Calu3 (cell line): ENCODE measurements at regions not wholly inside any gene's neighbourhood (a gene's known extent, or its start where the extent isn't known, plus 50 kb on each side); places are given as distances from the start of the nearest gene placed in this dataset.

Source experiments
- BruUV-seq: library from RNA; stranded (reverse); fragments of 400-500 nt; replicated peaks from 2 replicates; lab custom pipeline; 2021; lab: Mats Ljungman, UMichigan
- CTCF ChIA-PET: fragments of 300-600 bp; sonication (Branson Sonifier 250); formaldehyde crosslinking; loops from one replicate; lab custom pipeline; 2022; ENCODE audit warnings: antibody characterized with exemption; lab: Charles Lee
- DNase-seq: peaks from one replicate; pipeline ENCODE4 v3.0.0; 2022
- H3K27ac Mint-ChIP-seq: one replicate; pipeline ENCODE4 v1.8.0; 2022; ENCODE audit warnings: mixed read lengths; ENCODE audit not compliant: unreplicated experiment
- H3K27me3 Mint-ChIP-seq: one replicate; pipeline ENCODE4 v1.8.0; 2022; ENCODE audit warnings: mixed read lengths; ENCODE audit not compliant: unreplicated experiment
- H3K36me3 Mint-ChIP-seq: one replicate; pipeline ENCODE4 v1.8.0; 2022; ENCODE audit warnings: mild to moderate bottlenecking, moderate library complexity, mixed read lengths; ENCODE audit not compliant: insufficient read depth, unreplicated experiment
- H3K4me1 Mint-ChIP-seq: one replicate; pipeline ENCODE4 v1.8.0; 2022; ENCODE audit warnings: mild to moderate bottlenecking, low read depth, mixed read lengths; ENCODE audit not compliant: unreplicated experiment
- H3K4me3 Mint-ChIP-seq: one replicate; pipeline ENCODE4 v1.8.0; 2022; ENCODE audit warnings: mild to moderate bottlenecking, low read depth, moderate library complexity, mixed read lengths; ENCODE audit not compliant: unreplicated experiment
- H3K9me3 Mint-ChIP-seq: one replicate; pipeline ENCODE4 v1.8.0; 2022; ENCODE audit warnings: low read depth, mixed read lengths; ENCODE audit not compliant: unreplicated experiment
- intact Hi-C: fragments of 100-400 bp; cut with micrococcal nuclease; formaldehyde crosslinking; loops from one replicate; pipeline ENCODE4 v1.10.0; 2022; ENCODE audit not compliant: unreplicated experiment
- TF ChIP-seq, protein P1 (sequence below): fragments of 200-600 bp; IDR thresholded peaks from one replicate; pipeline ENCODE4 v1.8.0; 2022; ENCODE audit warnings: antibody characterized with exemption; ENCODE audit not compliant: unreplicated experiment

GRCh38 chr16:49085686-49086085 is 196.0 kb downstream of the CBLN1 start:
- TF ChIP-seq, protein P1, sequence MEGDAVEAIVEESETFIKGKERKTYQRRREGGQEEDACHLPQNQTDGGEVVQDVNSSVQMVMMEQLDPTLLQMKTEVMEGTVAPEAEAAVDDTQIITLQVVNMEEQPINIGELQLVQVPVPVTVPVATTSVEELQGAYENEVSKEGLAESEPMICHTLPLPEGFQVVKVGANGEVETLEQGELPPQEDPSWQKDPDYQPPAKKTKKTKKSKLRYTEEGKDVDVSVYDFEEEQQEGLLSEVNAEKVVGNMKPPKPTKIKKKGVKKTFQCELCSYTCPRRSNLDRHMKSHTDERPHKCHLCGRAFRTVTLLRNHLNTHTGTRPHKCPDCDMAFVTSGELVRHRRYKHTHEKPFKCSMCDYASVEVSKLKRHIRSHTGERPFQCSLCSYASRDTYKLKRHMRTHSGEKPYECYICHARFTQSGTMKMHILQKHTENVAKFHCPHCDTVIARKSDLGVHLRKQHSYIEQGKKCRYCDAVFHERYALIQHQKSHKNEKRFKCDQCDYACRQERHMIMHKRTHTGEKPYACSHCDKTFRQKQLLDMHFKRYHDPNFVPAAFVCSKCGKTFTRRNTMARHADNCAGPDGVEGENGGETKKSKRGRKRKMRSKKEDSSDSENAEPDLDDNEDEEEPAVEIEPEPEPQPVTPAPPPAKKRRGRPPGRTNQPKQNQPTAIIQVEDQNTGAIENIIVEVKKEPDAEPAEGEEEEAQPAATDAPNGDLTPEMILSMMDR: no peak
- Mint-ChIP-seq H3K36me3 (peaks cover 3% of the 10 kb centered on the region), H3K4me1 (no peaks in the 10 kb centered on the region), H3K4me3 (no peak overlapping the region), H3K27me3 (no peaks in the 10 kb centered on the region), H3K27ac (no peak overlapping the region), H3K9me3 (peaks cover 23% of the 10 kb centered on the region)
- DNase-seq: no peak
- CTCF ChIA-PET: no interaction called here
- intact Hi-C loops: no loop called here
- no TSS peak for BruUV-seq

DNA sequence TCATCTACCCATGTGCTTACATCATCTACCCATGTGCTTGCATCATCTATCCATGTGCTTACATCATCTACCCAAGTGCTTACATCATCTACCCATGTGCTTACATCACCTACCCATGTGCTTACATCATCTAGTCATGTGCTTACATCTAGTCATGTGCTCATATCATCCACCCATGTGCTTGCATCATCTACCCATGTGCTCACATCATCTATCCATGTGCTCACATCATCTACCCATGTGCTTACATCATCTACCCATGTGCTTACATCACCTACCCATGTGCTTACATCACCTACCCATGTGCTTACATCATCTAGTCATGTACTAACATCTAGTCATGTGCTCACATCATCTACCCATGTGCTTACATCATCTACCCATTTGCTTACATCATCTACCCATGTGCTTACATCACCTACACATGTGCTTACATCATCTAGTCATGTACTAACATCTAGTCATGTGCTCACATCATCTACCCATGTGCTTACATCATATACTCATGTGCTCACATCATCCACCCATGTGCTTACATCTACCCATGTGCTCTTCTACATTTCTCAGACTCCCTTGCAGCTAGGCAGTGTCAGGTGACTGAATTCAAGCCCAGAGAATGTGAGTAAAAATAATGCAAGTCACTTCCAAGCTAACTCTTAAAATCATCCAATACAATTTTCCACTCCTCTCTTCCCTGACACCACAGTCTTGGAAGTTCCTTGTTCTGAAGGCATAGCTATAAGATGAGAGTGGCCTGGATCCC is 196.8 kb downstream of the CBLN1 start:
- intact Hi-C loops: no loop called here
- no TSS peak for BruUV-seq
- H3K27me3 Mint-ChIP-seq: no peaks in the 10 kb centered on the region
- peaks cover 3% of the 10 kb centered on the region for H3K36me3 Mint-ChIP-seq
- DNase-seq: no peak
- no peak overlapping the region for H3K27ac Mint-ChIP-seq
- peaks cover 27% of the 10 kb centered on the region for H3K9me3 Mint-ChIP-seq
- H3K4me1 Mint-ChIP-seq: no peaks in the 10 kb centered on the region
- no peak overlapping the region for H3K4me3 Mint-ChIP-seq
- TF ChIP-seq, protein P1: no peak
- CTCF ChIA-PET: no interaction called here

DNA sequence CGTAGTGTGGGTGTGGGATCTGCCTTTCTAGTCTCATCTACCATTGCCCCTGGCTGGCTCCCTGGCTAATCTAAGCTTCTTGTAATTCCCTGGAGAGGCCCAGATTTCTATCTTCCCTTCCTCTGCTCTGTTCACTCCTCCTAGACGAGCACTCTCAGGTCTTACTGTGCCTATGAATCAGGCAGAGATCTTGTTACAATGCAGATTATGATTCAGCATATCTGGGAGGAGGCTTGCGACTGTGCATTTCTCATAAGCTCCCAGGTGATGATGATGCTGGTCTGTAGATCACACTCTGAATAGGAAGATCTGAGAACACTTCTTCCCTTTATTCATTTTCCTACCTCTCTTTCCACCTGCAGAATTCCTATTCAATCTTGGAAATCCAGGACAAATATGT is 200.1 kb downstream of the CBLN1 start:
- H3K36me3 Mint-ChIP-seq: peaks cover 3% of the 10 kb centered on the region
- intact Hi-C loops: no loop called here
- TF ChIP-seq, protein P1: no peak
- DNase-seq: no peak
- no peak overlapping the region for H3K27ac Mint-ChIP-seq
- no TSS peak for BruUV-seq
- CTCF ChIA-PET: no interaction called here
- H3K9me3 Mint-ChIP-seq: peaks cover 35% of the 10 kb centered on the region
- H3K4me3 Mint-ChIP-seq: no peak overlapping the region
- H3K27me3 Mint-ChIP-seq: no peaks in the 10 kb centered on the region
- H3K4me1 Mint-ChIP-seq: no peaks in the 10 kb centered on the region

- CTCF ChIA-PET: no interaction called here
- Mint-ChIP-seq H3K27ac (no peak overlapping the region), H3K4me1 (no peaks in the 10 kb centered on the region), H3K36me3 (peaks cover 3% of the 10 kb centered on the region), H3K27me3 (no peaks in the 10 kb centered on the region), H3K9me3 (peaks cover 35% of the 10 kb centered on the region), H3K4me3 (no peak overlapping the region)
- TF ChIP-seq, protein P1: no peak
- no TSS peak for BruUV-seq
- intact Hi-C loops: no loop called here
- DNase-seq: no peak
These were observed 200.6 kb downstream of the CBLN1 start for GRCh38 chr16:49081086-49081485.
